K562 (cell line): ENCODE measurements at regions not wholly inside any gene's neighbourhood (a gene's known extent, or its start where the extent isn't known, plus 50 kb on each side); places are given as distances from the start of the nearest gene placed in this dataset.

ENCODE experiments used
- AFF4 ChIP-seq: sonication (generic); formaldehyde crosslinking; IDR thresholded peaks from 2 replicates; pipeline ENCODE4 v1.8.0; 2023; ENCODE audit warnings: mild to moderate bottlenecking, missing genetic modification reagents
- ARID3A ChIP-seq: IDR thresholded peaks from 2 replicates; pipeline ENCODE4 v1.6.1; 2012; ENCODE audit warnings: low read depth, low read length, improper control_type of control experiment, borderline replicate concordance
- BRD9 ChIP-seq: fragments of 450-650 bp; IDR thresholded peaks from 2 replicates; pipeline ENCODE4 v1.6.1; 2018; ENCODE audit warnings: low read depth; ENCODE audit not compliant: partially characterized antibody
- CAMTA2 ChIP-seq: fragments of 250-450 bp; sonication (Bioruptor Pico); conservative IDR thresholded peaks from 2 replicates; pipeline ENCODE4 v1.5.1; 2022
- CBFB ChIP-seq: sonication (generic); formaldehyde crosslinking; IDR thresholded peaks from 2 replicates; pipeline ENCODE4 v1.4.0; 2020; ENCODE audit warnings: mild to moderate bottlenecking, missing genetic modification reagents
- CCNT2 ChIP-seq: IDR thresholded peaks from 2 replicates; pipeline ENCODE4 v1.6.1; 2011; ENCODE audit warnings: borderline replicate concordance, low read depth, mild to moderate bottlenecking, moderate library complexity, mixed read lengths, low read length; ENCODE audit not compliant: insufficient read length; ENCODE audit errors: extremely low read depth
- CREB3 ChIP-seq: fragments of 450-650 bp; conservative IDR thresholded peaks from 2 replicates; pipeline ENCODE4 v1.6.1; 2016; ENCODE audit warnings: missing genetic modification characterization, low read depth, mild to moderate bottlenecking, missing compliant biosample characterization, moderate library complexity
- ETS2 ChIP-seq: IDR thresholded peaks from 2 replicates; pipeline ENCODE4 v1.6.1; 2016; ENCODE audit warnings: borderline replicate concordance, missing genetic modification characterization, mild to moderate bottlenecking, moderate library complexity, missing compliant biosample characterization; ENCODE audit not compliant: poor library complexity, severe bottlenecking
- HCFC1 ChIP-seq: IDR thresholded peaks from 2 replicates; pipeline ENCODE4 v1.6.1; 2012; ENCODE audit warnings: low read depth, low read length, improper control_type of control experiment
- ID3 ChIP-seq, 2 experiments: fragments of 250-450 bp in 1 of 2; fragments of 450-650 bp in 1 of 2; sonication (Bioruptor Pico) in 1 of 2; IDR thresholded peaks; 2 replicates each; pipeline versions ENCODE4 v1.6.1 to v1.8.0; 2016 to 2021; ENCODE audit warnings: mild to moderate bottlenecking in 2 of 2, moderate library complexity in 2 of 2, missing compliant biosample characterization in 1 of 2, missing genetic modification characterization in 1 of 2
- IRF9 ChIP-seq: fragments of 450-650 bp; IDR thresholded peaks from 2 replicates; pipeline ENCODE4 v1.6.1; 2016; ENCODE audit warnings: missing biosample characterization, missing genetic modification characterization
- MTA1 ChIP-seq: fragments of 450-650 bp; IDR thresholded peaks from 2 replicates; pipeline ENCODE4 v1.6.1; 2017; ENCODE audit warnings: borderline replicate concordance
- MTA2 ChIP-seq: fragments of 450-650 bp; IDR thresholded peaks from 2 replicates; pipeline ENCODE4 v1.6.1; 2016; ENCODE audit warnings: low read depth
- PCBP2 ChIP-seq: fragments of 200-400 bp; formaldehyde crosslinking; IDR thresholded peaks from 2 replicates; pipeline ENCODE4 v1.6.1; 2018; ENCODE audit warnings: low read length, low read depth, mild to moderate bottlenecking, moderate library complexity; ENCODE audit not compliant: poor library complexity, severe bottlenecking
- PHB ChIP-seq: fragments of 250-450 bp; sonication (Bioruptor Pico); IDR thresholded peaks from 2 replicates; pipeline ENCODE4 v1.5.0; 2021
- STAT5A ChIP-seq: IDR thresholded peaks from 2 replicates; pipeline ENCODE4 v1.6.1; 2012; ENCODE audit warnings: low read length, inconsistent platforms, borderline replicate concordance
- TCFL5 ChIP-seq: fragments of 250-450 bp; sonication (Bioruptor Pico); conservative IDR thresholded peaks from 2 replicates; pipeline ENCODE4 v1.6.1; 2021; ENCODE audit warnings: mild to moderate bottlenecking, moderate library complexity, matching md5 sums
- ZNF232 ChIP-seq: sonication (generic); formaldehyde crosslinking; IDR thresholded peaks from 2 replicates; pipeline ENCODE4 v1.8.0; 2022; ENCODE audit warnings: mild to moderate bottlenecking, missing genetic modification reagents
- ZNF668 ChIP-seq: fragments of 250-450 bp; sonication (Bioruptor Pico); IDR thresholded peaks from 2 replicates; pipeline ENCODE4 v1.8.0; 2022; ENCODE audit warnings: mild to moderate bottlenecking, inconsistent platforms
- ZNF695 ChIP-seq: fragments of 450-650 bp; formaldehyde crosslinking; IDR thresholded peaks from 2 replicates; pipeline ENCODE4 v1.4.0; 2020; ENCODE audit warnings: mild to moderate bottlenecking, moderate library complexity

GRCh38 chr12:46430340-46430948 lies 57.9 kb upstream of the SLC38A2 start (continued):
- TF ChIP-seq ARID3A (peak; percentile 68), IRF9 (peak; percentile 97), PCBP2 (no peak), STAT5A (peak; percentile 64; the same call in 1 of the 2 replicates), PHB (no peak), ZNF668 (CRISPR knock-in tag) (0 out of 2 replicates have a peak, but pooled peaks have one; percentile 26), CREB3 (tag) (0 out of 2 replicates have a peak, but pooled peaks have one; percentile 39), CBFB (no peak), CAMTA2 (CRISPR knock-in tag) (no peak), BRD9 (peak; percentile 79), CCNT2 (peak; percentile 85), AFF4 (CRISPR knock-in tag) (no peak), ETS2 (tag) (no peak), ZNF232 (CRISPR knock-in tag) (no peak), HCFC1 (no peak), ID3 (CRISPR knock-in tag; IDR thresholded peaks at IDR 0.05) (no peak), ID3 (tag; IDR thresholded peaks at IDR 0.05) (0 out of 2 replicates have a peak, but pooled peaks have one; percentile 43), ZNF695 (no peak), MTA2 (peak; percentile 57; the same call in 1 of the 2 replicates), TCFL5 (CRISPR knock-in tag) (no peak), MTA1 (peak; percentile 82; the same call in 1 of the 2 replicates)
